ENCODE measurements at regions not wholly inside any gene's neighbourhood (a gene's known extent, or its start where the extent isn't known, plus 50 kb on each side); places are given as distances from the start of the nearest gene placed in this dataset.

- no peak overlapping the region for H2AFZ ChIP-seq
- no peak overlapping the region for H3K27ac ChIP-seq
- DNase-seq: no peak
- H3K79me2 ChIP-seq (ENCODE audit: low read depth): no peaks in the 10 kb centered on the region
- no peaks in the 10 kb centered on the region for H3F3A ChIP-seq (ENCODE audit: insufficient read depth, low read depth)
- no peaks in the 10 kb centered on the region for H4K20me1 ChIP-seq (ENCODE audit: insufficient read depth)
- CTCF ChIA-PET: no interaction called here
- H3K9me2 ChIP-seq (ENCODE audit: insufficient read depth): no peaks in the 10 kb centered on the region
- POLR2A ChIA-PET (ENCODE audit: unreplicated experiment): no interaction called here
- H3K4me1 ChIP-seq (replicated peaks; ENCODE audit: insufficient read depth): no peaks in the 10 kb centered on the region
- no peak overlapping the region for H3K4me2 ChIP-seq
- no peaks in the 10 kb centered on the region for H3K27me3 ChIP-seq (ENCODE audit: insufficient read depth, low read depth)
- no TSS peak for BruUV-seq (replicated peaks)
- H3K36me3 ChIP-seq (ENCODE audit: low read depth): no peaks in the 10 kb centered on the region
- no peak overlapping the region for H3K4me3 ChIP-seq
- intact Hi-C loops (cut with micrococcal nuclease; ENCODE audit: unreplicated experiment): no loop called here
- peaks cover 5% of the 10 kb centered on the region; the same call in 1 of the 2 replicates for H3K9me3 ChIP-seq (ENCODE audit: insufficient read depth, low read depth)
- TF ChIP-seq EZH2 (IDR thresholded peaks at IDR 0.05; ENCODE audit: low read depth) (no peak), CTCF (conservative IDR thresholded peaks at IDR 0.05) (no peak)
Measured at GRCh38 chr1:244137276-244137675, 86.2 kb downstream of the ZBTB18 start.

GRCh38 chr1:244137725-244138124, 86.6 kb downstream of the ZBTB18 start:
- intact Hi-C loops (cut with micrococcal nuclease; ENCODE audit: unreplicated experiment): no loop called here
- Histone ChIP-seq H3K4me3 (no peak overlapping the region), H4K20me1 (ENCODE audit: insufficient read depth) (no peaks in the 10 kb centered on the region), H3K9me3 (ENCODE audit: insufficient read depth, low read depth) (peaks cover 5% of the 10 kb centered on the region; the same call in 1 of the 2 replicates), H3K4me1 (replicated peaks; ENCODE audit: insufficient read depth) (no peaks in the 10 kb centered on the region), H3K27ac (no peak overlapping the region), H2AFZ (no peak overlapping the region), H3K27me3 (ENCODE audit: insufficient read depth, low read depth) (no peaks in the 10 kb centered on the region), H3K4me2 (no peak overlapping the region), H3K36me3 (ENCODE audit: low read depth) (no peaks in the 10 kb centered on the region), H3F3A (ENCODE audit: insufficient read depth, low read depth) (no peaks in the 10 kb centered on the region), H3K9me2 (ENCODE audit: insufficient read depth) (no peaks in the 10 kb centered on the region), H3K79me2 (ENCODE audit: low read depth) (no peaks in the 10 kb centered on the region)
- CTCF ChIA-PET: no interaction called here
- no TSS peak for BruUV-seq (replicated peaks)
- TF ChIP-seq CTCF (conservative IDR thresholded peaks at IDR 0.05) (no peak), EZH2 (IDR thresholded peaks at IDR 0.05; ENCODE audit: low read depth) (no peak)
- POLR2A ChIA-PET (ENCODE audit: unreplicated experiment): no interaction called here
- no peak for DNase-seq

- Histone ChIP-seq H3K79me2 (ENCODE audit: low read depth) (no peaks in the 10 kb centered on the region), H3K9me3 (ENCODE audit: insufficient read depth, low read depth) (peaks cover 5% of the 10 kb centered on the region; the same call in 1 of the 2 replicates), H3K36me3 (ENCODE audit: low read depth) (no peaks in the 10 kb centered on the region), H3F3A (ENCODE audit: insufficient read depth, low read depth) (no peaks in the 10 kb centered on the region), H2AFZ (no peak overlapping the region), H3K4me1 (replicated peaks; ENCODE audit: insufficient read depth) (no peaks in the 10 kb centered on the region), H3K27me3 (ENCODE audit: insufficient read depth, low read depth) (no peaks in the 10 kb centered on the region), H3K4me3 (no peak overlapping the region), H4K20me1 (ENCODE audit: insufficient read depth) (no peaks in the 10 kb centered on the region), H3K4me2 (no peak overlapping the region), H3K27ac (no peak overlapping the region), H3K9me2 (ENCODE audit: insufficient read depth) (no peaks in the 10 kb centered on the region)
- no peak for DNase-seq
- ChIA-PET CTCF (no interaction called here), POLR2A (ENCODE audit: unreplicated experiment) (no interaction called here)
- TF ChIP-seq CTCF (conservative IDR thresholded peaks at IDR 0.05) (no peak), EZH2 (IDR thresholded peaks at IDR 0.05; ENCODE audit: low read depth) (no peak)
- intact Hi-C loops (cut with micrococcal nuclease; ENCODE audit: unreplicated experiment): no loop called here
- BruUV-seq (replicated peaks): no TSS peak
Measured at GRCh38 chr1:244138399-244138798, 87.3 kb downstream of the ZBTB18 start.

Data from PC-9 (cell line).